HG03135 (cell line): ENCODE measurements at regions not wholly inside any gene's neighbourhood (a gene's known extent, or its start where the extent isn't known, plus 50 kb on each side); places are given as distances from the start of the nearest gene placed in this dataset.
"Not testable (repeated sequence)": the region's sequence is repeated elsewhere in the genome, so short reads cannot be mapped to it uniquely, and the experiment has no call there.

ENCODE experiments used
- ATAC-seq: cut with Tn5 transposase; IDR thresholded peaks from one replicate; pipeline ENCODE4 v1.9.1; 2021; ENCODE audit warnings: mild to moderate bottlenecking, moderate library complexity; ENCODE audit not compliant: unreplicated experiment

- no peak for ATAC-seq
These were observed 1616.4 kb downstream of the CDH8 start for GRCh38 chr16:60419859-60420258.

GRCh38 chr16:60414613-60415012 lies 1621.6 kb downstream of the CDH8 start:
- ATAC-seq = no peak

DNA sequence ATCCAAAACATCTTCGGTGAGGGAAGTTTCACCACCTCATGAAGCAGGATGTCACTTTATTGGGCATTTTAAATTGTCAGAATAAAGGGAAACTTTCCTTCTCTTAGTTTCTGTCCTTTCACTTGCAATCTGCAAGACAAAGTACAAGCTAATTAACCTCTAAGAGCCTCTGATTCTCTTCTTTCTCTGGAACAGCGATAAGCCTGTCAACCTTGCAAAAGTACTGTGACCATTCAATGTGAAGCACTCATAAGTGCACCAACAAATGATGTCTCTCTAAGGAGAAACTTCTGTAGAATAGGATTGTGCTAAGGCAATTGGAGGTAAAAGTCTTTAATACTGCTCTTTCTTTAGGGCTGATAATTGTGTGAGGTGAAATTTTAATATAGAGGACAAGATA lies 1622.3 kb downstream of the CDH8 start:
- no peak for ATAC-seq

- no peak for ATAC-seq
These were observed 1628.6 kb downstream of the CDH8 start for GRCh38 chr16:60407606-60408005.

DNA sequence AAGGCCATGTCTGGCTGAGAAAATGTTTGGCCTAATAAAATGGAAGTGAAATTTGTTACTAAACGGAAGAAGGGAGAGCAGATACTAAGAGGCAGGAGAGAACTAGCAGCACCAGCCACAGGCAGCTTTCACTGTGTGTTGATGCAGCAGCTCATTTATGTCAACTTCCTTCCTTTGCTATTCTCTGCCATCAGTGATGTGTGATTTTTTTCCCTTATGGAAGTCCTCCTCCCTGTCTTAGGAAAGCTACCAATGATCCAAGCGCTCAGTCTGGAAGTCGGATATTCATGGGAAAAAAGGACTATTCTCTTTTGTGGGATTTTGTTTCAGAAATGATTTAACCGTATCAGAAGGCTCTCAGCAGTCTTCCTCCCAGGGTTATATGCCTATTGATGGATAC lies 1629.2 kb downstream of the CDH8 start:
- no peak for ATAC-seq

DNA sequence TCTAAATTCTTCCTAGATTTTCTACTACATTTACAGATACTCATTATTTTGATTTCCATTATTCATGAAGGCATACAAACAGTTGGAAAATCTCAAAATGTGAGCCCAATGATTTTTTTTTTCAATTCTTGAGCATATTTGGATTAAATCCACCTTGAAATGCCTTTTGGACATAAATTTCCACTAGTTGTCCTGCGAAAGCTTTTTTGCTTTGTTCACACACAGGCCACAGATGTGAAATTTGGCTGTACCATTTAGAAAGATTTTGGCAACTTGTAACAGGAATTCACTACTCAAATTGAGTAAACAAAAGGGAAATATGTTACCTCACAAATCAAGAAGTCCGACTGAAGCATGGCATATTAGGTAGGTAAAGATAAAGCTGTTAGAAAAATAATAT lies 1631.0 kb downstream of the CDH8 start:
- no peak for ATAC-seq

GRCh38 chr16:60404401-60404800 lies 1631.8 kb downstream of the CDH8 start:
- ATAC-seq = no peak

GRCh38 chr16:60402941-60403340 lies 1633.3 kb downstream of the CDH8 start:
- ATAC-seq = not testable (repeated sequence)

GRCh38 chr16:60392380-60392779 lies 1643.9 kb downstream of the CDH8 start:
- no peak for ATAC-seq

DNA sequence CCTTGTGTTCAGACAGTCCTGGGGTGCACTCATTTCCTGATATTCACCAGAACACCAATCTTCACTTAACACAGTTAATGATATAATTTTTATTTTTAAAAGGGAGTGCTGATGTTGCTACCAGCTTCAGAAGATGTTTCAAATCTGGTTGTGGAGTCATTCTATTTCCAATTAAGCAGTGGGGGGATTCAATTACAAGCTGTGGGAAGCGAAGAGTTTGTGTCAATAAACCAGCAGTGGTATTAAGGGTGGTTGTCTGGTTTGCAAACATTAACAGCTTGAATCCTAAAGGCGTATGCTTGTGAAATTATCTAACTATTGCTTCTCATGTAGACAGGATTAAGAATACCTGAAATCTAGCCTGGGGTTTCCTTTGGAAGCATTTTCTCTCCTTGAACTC lies 1637.5 kb upstream of the GOT2 start:
- ATAC-seq = no peak

DNA sequence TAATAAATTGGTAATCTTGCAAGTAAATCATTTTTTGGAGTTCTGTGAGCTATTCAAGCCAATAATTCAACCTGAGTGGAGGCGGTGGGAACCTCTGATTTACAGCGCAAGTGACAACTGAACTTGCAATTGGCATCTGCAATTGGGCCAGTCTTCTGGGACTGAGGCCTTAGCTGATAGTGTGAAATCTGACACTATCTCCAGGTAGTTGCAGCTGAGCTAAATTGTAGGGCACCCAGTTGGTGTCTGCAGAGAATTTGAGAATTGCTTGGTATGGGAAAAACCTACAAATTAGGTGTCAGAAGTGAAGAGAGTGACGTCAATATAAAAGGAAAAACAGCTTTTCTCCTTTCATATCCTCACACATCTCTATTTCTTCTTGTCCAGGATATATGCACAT lies 1633.6 kb upstream of the GOT2 start:
- no peak for ATAC-seq

DNA sequence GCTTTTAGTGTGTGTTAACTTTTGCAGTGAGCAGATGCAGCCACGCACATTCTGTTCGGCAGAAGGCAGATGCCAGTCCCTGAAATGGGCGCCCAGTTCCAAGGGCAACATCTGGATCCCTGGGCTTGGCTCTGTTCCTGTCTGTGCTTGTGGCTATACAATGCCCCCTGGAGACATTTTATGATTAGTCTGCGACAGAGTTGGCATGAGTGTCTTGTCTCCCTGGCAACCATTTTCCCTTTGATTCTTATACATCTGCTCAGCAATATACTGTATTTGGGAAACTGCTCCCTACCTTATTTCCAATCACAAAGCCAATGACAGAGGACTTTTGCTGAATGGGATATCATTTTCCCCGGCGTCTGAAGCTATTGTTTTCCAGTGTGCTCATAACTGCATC lies 1629.5 kb upstream of the GOT2 start:
- no peak for ATAC-seq

DNA sequence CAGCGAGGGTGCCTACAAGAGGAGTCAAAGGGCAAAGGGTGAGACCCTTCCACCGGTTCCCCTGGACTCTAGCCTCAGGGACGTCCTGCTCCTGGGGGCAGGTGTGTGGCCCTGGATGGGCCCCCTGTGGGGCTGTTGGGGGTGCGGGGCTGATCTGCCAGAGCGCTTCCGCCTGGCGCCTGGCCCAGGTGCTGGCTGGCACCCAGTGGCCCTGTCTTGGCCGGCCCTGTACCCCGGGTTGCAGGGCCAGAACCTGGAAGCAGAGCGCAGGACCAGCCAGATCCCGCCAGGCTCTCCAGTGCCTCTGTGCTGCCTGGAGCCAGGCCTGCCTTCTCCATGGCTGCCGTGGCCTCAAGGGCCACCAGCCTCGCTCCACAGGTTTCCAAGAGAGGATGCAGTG lies 1625.8 kb upstream of the GOT2 start:
- not testable (repeated sequence) for ATAC-seq

DNA sequence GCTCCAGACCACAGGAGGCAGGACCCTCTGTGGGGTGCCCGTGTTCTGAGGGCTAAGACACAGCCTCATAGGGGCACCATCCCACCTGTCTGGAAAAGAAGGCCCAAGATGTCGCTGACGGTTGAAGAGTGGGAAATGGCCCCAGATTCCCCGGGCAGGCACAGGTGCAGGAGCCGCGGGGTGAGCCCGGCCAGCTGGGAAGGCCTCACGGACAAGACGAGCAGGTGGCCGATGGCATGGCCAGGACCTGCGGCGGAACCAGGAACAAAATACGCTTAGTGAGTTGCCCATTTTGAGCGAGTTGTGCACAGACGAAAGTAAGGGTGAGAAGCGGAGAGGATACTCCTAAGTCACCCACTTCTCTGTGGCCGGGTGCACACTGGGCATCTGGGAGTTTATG lies 1625.3 kb upstream of the GOT2 start:
- not testable (repeated sequence) for ATAC-seq

DNA sequence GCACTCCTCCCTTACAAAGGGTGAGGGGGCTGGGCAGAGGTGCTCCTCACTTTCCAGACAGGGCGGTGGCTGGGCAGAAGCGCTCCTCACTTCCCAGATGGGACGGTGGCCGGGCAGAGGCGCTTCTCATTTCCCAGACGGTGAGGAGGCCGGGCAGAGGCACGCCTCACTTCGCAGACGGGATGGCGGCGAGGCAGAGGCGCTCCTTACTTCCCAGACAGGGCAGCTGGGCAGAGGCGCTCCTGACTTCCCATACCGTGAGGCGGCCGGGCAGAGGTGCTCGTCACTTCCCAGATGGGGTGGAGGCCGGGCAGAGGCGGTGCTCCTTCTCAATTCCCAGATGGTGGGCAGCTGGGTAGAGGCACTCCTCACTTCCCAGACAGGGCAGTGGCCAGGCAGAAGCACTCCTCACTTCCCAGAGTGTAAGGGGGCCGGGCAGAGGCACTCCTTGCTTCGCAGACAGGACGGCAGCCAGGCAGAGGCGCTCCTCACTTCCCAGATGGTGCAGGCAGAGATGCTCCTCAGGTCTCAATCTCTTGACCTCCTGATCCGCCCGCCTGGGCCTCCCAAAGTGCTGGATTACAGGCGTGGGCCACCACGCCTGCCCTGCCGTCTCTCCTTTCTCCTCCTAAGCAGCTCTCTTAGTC lies 1623.9 kb upstream of the GOT2 start:
- not testable (repeated sequence) for ATAC-seq

DNA sequence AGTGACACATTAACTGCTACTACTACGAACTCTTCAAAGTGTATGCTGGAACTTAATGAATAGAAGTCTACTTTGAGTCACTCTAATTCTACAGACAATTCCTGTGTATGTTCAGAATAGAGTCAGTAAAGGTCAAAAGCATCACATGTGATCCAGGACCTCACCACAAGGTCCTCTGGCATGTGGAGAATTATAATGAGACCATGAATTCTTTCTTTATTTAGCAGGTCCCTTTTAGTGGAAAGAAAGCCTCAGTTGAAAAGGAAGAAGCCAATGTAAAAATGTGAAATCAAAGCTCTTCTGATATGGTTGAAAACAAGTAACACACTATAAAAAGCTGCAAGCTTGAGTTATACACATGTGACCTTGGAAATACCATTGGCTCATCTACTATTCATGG lies 1612.1 kb upstream of the GOT2 start:
- ATAC-seq = no peak

GRCh38 chr16:60337671-60338070 lies 1603.6 kb upstream of the GOT2 start:
- no peak for ATAC-seq

DNA sequence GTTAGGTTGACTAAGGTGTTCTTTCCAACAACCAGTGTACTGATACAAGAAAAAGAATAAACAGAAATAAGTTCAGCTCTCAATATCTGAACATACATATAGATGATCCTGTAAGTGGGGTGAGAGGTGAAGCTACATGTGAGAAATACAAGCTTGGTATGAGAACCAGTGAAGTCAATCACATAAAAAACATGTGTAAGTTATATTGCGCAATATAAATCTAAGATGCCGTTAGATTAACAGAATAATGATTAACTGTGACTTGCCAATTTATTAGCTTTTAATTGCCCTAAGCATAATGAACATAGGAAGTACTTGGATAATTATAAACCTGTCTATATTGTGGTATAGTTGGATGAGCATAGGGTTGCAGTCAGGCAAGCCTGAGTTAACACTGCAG lies 1597.1 kb upstream of the GOT2 start:
- no peak for ATAC-seq

- ATAC-seq = no peak
These were observed 1595.0 kb upstream of the GOT2 start for GRCh38 chr16:60329108-60329507.

DNA sequence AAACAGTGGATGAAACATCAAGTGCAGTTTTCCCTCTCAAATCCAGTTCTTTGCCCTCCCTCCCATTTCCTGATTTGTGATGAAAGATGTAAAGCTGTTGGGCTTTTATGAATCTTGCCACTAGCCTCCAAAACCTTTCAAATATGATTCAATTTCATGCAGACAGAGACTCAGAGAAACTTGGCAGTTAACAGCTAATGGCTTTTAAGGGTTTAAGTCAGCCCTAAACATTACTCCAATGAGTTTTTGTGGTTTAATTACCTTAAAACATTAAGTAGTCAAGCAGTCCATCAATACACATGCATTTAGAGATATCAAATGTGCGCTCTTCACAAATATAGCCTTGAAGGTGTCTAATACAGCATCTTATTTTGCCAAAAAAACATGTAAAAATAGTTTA lies 1594.0 kb upstream of the GOT2 start:
- ATAC-seq = no peak

GRCh38 chr16:60318486-60318885 lies 1584.4 kb upstream of the GOT2 start:
- no peak for ATAC-seq

DNA sequence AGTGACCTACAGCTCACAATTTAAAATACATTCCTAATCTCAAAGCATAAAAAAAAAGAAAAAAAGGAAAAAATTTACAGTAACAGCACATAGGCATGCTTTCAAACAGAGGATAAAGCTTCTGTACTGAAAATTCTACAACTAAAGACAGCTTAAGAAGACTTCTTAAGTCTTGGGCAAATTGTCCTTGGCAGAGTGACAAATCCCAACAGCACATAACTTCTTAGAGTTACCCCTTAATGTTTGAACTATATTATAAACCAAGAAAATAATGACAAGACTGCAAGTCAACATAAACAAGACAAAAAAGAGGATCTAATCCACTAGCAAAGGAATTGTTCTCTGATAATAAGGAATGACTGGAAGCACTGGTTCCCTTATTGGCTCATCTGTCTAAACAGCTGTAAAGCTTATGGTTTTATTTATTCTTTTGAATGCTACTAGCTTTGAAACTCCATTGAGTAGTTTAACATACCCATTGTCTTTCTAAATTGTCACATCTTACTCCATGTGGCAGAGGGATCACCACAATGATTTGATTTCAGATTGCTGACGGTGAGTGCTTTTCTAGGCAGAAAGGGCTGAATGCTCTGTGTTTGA lies 1576.8 kb upstream of the GOT2 start:
- ATAC-seq = no peak

GRCh38 chr16:60304720-60305119 lies 1570.6 kb upstream of the GOT2 start:
- no peak for ATAC-seq
